ENCODE measurements at regions not wholly inside any gene's neighbourhood (a gene's known extent, or its start where the extent isn't known, plus 50 kb on each side); places are given as distances from the start of the nearest gene placed in this dataset.

GRCh38 chr4:62301500-62301899 lies 1101.4 kb downstream of the ADGRL3 start:
- DNase-seq, result no peak

- no peak for DNase-seq
These were observed 1093.4 kb downstream of the ADGRL3 start for GRCh38 chr4:62293551-62293950.

GRCh38 chr4:62292911-62293310 lies 1092.8 kb downstream of the ADGRL3 start:
- DNase-seq, result no peak

- no peak for DNase-seq
These were observed 1088.8 kb downstream of the ADGRL3 start for GRCh38 chr4:62288808-62289541.

- DNase-seq, result no peak
These were observed 1084.9 kb downstream of the ADGRL3 start for GRCh38 chr4:62285026-62285425.

GRCh38 chr4:62279689-62280088 lies 1079.6 kb downstream of the ADGRL3 start:
- DNase-seq, result no peak

GRCh38 chr4:62275470-62275869 lies 1075.3 kb downstream of the ADGRL3 start:
- DNase-seq, result no peak

GRCh38 chr4:62274782-62275181 lies 1074.7 kb downstream of the ADGRL3 start:
- no peak for DNase-seq

GRCh38 chr4:62271107-62271506 lies 1071.0 kb downstream of the ADGRL3 start:
- no peak for DNase-seq

- no peak for DNase-seq
These were observed 1069.8 kb downstream of the ADGRL3 start for GRCh38 chr4:62269918-62270317.

- DNase-seq, result no peak
These were observed 1063.3 kb downstream of the ADGRL3 start for GRCh38 chr4:62263454-62263853.

- peak; percentile 0 for DNase-seq
These were observed 1062.5 kb downstream of the ADGRL3 start for GRCh38 chr4:62262676-62263075.

- DNase-seq, result no peak
These were observed 1060.1 kb downstream of the ADGRL3 start for GRCh38 chr4:62260254-62260653.

- DNase-seq, result no peak
These were observed 1056.4 kb downstream of the ADGRL3 start for GRCh38 chr4:62256479-62256878.

GRCh38 chr4:62252728-62253127 lies 1052.6 kb downstream of the ADGRL3 start:
- DNase-seq, result no peak

- DNase-seq, result no peak
These were observed 1050.0 kb downstream of the ADGRL3 start for GRCh38 chr4:62250100-62250499.

- no peak for DNase-seq
These were observed 1043.8 kb downstream of the ADGRL3 start for GRCh38 chr4:62243895-62244294.

GRCh38 chr4:62235911-62236310 lies 1035.8 kb downstream of the ADGRL3 start:
- DNase-seq, result no peak

- DNase-seq, result no peak
These were observed 1032.7 kb downstream of the ADGRL3 start for GRCh38 chr4:62232814-62233213.

GRCh38 chr4:62231994-62232393 lies 1031.9 kb downstream of the ADGRL3 start:
- no peak for DNase-seq

- DNase-seq, result peak; percentile 46
These were observed 1026.0 kb downstream of the ADGRL3 start for GRCh38 chr4:62226082-62226481.

- DNase-seq, result no peak
These were observed 1022.0 kb downstream of the ADGRL3 start for GRCh38 chr4:62222121-62222520.

- DNase-seq, result peak; percentile 30
These were observed 1010.4 kb downstream of the ADGRL3 start for GRCh38 chr4:62210486-62210885.

GRCh38 chr4:62209757-62210485 lies 1009.8 kb downstream of the ADGRL3 start:
- DNase-seq, result peak; percentile 1

- no peak for DNase-seq
These were observed 1008.8 kb downstream of the ADGRL3 start for GRCh38 chr4:62208921-62209320.

Measured in fibroblast of upper back skin (primary cell).